HG03159 (cell line): ENCODE measurements at regions not wholly inside any gene's neighbourhood (a gene's known extent, or its start where the extent isn't known, plus 50 kb on each side); places are given as distances from the start of the nearest gene placed in this dataset.

Experiments
- ATAC-seq: cut with Tn5 transposase; IDR thresholded peaks from one replicate; pipeline ENCODE4 v1.9.1; 2021; ENCODE audit warnings: mild to moderate bottlenecking, moderate library complexity; ENCODE audit not compliant: unreplicated experiment

GRCh38 chr10:111131168-111131799 lies 54.5 kb downstream of the ADRA2A start:
- ATAC-seq: no peak

- ATAC-seq: no peak
Measured at GRCh38 chr10:111137007-111137406, 60.2 kb downstream of the ADRA2A start.

DNA sequence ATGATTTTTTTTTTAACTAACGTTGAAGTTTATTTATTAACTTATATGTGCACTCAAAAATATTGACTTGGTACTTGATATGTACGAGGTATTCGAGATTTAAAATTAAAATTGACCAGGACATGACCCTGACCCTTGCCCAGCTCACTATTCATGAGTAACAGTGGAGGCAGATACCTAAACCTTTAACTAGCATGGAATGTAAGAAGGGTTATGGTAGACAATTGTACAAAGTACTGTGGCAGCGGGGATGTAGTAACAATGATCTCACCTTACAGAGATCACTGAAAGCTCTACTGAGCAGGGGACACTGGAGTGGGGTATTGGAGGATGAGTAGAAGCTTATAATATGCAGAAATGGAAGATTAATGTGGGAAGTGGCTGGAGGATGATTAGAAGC lies 60.8 kb downstream of the ADRA2A start:
- ATAC-seq: no peak

GRCh38 chr10:111138544-111138943 lies 61.7 kb downstream of the ADRA2A start:
- ATAC-seq: no peak

DNA sequence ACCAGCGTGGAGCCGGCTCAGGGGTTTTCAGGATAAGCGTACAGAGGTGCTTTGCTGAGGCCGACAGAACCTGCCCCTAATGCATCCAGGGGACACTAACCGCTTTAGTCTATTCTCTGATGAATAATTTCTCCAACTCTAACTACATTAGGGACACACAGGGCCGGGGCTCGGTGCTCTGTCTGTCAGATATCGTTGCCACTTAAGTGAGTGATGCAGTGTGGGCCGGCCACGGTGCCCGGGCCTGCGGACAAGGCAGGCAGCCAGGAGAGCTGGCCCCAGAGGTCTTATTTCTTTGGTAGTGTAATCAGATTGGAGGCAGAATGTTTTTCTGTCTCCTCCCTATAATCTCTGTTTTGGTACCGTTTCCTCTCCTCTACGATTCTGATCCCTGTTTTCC lies 62.7 kb downstream of the ADRA2A start:
- ATAC-seq: no peak

DNA sequence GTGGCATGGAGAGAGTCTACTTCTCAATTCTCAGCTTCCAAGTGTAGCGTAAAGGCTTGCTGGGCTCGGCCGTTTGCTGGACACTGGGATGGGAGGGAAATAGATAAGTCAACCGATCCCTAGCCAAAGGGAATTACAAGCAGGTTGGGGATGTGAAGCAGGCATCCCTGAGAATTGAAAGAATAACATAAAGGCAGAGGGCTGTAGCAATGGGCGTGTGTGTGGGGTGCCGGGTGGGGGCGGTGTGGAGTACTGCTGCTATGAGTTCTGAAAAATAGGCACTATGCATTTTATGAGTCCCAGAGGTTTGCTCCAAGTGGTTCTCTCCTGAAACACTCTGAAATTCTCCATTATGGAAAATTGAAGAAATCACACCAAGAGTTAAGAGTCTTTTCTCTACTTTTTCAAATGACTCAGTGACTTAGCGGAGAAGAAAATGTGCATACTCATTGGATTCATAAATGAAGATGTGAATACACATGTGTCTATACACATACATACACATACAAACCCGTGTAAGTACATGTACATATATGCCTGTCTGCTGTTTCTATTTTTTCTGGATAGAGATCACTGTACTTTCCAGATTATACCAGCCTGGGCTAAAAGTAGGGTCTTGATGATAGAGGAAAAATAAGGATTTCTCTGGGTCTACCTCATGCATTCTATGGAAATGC lies 65.4 kb downstream of the ADRA2A start:
- ATAC-seq: no peak

- no peak for ATAC-seq
Measured at GRCh38 chr10:111146025-111146640, 69.3 kb downstream of the ADRA2A start.

GRCh38 chr10:111148025-111148424 lies 71.2 kb downstream of the ADRA2A start:
- ATAC-seq: no peak

- ATAC-seq: no peak
Measured at GRCh38 chr10:111148440-111148839, 71.6 kb downstream of the ADRA2A start.

- ATAC-seq: no peak
Measured at GRCh38 chr10:111150691-111151090, 73.9 kb downstream of the ADRA2A start.

- ATAC-seq: no peak
Measured at GRCh38 chr10:111151595-111152307, 74.9 kb downstream of the ADRA2A start.

GRCh38 chr10:111156754-111157153 lies 79.9 kb downstream of the ADRA2A start:
- ATAC-seq: no peak

GRCh38 chr10:111158595-111158994 lies 81.8 kb downstream of the ADRA2A start:
- no peak for ATAC-seq

DNA sequence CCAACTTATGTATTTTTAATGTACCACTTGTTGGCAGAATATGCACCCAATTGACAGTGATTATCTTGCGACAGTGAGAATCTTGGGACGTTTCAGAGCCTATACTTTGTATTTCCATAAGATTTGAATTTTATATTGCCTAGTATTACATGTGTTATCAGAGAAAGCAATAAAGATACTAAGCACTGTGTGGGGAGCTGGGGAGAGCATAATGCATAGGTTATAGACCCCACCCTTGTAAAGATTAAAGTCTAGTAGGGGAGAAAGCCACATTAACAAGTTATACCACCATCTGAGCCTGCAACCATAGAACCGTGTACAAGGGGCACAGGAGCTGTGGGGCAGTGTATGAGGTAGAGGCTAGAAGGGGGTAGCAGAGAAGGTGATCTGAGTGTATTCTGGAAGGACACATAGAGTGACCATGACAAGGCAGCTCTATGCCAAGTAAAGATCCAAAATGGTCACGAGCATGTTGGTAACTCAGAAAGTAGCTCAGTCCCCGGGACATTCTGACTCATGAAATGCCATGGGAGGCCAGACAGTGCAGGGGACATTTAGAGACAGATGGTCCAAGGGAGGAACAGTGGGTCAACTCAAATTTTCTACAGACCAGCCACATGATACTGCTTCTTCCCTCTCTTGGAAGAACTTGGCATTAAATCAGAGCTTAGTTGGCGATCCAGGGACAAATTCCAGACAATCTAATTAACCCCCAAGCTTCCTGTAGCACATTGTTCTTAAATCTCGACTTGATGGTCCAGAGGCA lies 84.5 kb downstream of the ADRA2A start:
- ATAC-seq: no peak

GRCh38 chr10:111171183-111171582 lies 94.4 kb downstream of the ADRA2A start:
- no peak for ATAC-seq

GRCh38 chr10:111175787-111176186 lies 99.0 kb downstream of the ADRA2A start:
- ATAC-seq: no peak

DNA sequence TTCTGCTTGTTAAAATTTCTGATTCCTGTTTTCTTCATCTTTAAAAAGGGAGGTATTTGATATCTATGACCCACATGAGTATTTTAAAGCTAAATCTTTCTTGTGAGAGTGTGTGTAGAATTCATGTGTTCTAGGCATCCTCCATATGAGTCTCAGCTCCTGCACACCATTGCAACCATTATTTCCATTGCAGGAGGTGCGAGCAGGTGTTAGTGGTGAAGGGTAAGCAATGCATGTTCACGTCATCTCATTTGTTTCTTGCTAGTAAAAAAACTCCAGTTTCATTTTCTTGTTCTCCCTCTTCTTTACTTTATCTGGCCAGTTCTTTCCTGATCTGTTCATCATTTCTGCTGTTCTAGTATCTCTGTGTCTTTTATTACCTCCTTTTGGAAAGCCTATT lies 100.5 kb downstream of the ADRA2A start:
- no peak for ATAC-seq

DNA sequence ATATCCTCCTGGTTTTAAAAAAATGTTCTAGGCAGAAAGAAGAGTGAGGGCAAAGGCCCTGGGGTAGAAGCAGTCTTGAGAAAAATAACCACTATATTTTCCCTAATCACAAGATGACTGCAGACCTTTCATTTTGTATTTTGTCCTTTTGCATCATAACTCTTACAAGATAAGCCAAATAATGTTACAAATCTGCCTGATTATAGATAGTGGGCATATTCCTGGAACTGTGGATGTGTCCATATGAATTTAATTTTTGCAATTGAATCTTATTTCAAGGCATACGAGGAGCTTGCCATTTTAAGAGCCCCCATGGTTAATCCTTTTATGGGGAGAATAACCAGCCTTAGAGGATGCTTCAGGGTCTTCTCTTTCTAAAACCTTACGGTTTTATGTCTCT lies 102.7 kb downstream of the ADRA2A start:
- ATAC-seq: no peak

- no peak for ATAC-seq
Measured at GRCh38 chr10:111186358-111186757, 109.5 kb downstream of the ADRA2A start.

GRCh38 chr10:111187096-111187495 lies 110.3 kb downstream of the ADRA2A start:
- ATAC-seq: no peak

- no peak for ATAC-seq
Measured at GRCh38 chr10:111199587-111199986, 122.8 kb downstream of the ADRA2A start.
